ENCODE measurements at regions not wholly inside any gene's neighbourhood (a gene's known extent, or its start where the extent isn't known, plus 50 kb on each side); places are given as distances from the start of the nearest gene placed in this dataset.

GRCh38 chr4:164617911-164618310 is 136.0 kb upstream of the SMIM31 start:
- no peak for DNase-seq (ENCODE audit: low spot score)
- in situ Hi-C loops (cut with MboI; ENCODE audit: low pct_unique_long_range_greater_than_20kb, low sequenced_read_pairs, unreplicated experiment), result no loop called here
- TF ChIP-seq CTCF (IDR thresholded peaks at IDR 0.05; ENCODE audit: extremely low read depth, insufficient read depth, missing control alignments), result no peak

- no peak for TF ChIP-seq CTCF (IDR thresholded peaks at IDR 0.05; ENCODE audit: extremely low read depth, insufficient read depth, missing control alignments)
- no peak for DNase-seq (ENCODE audit: low spot score)
- in situ Hi-C loops (cut with MboI; ENCODE audit: low pct_unique_long_range_greater_than_20kb, low sequenced_read_pairs, unreplicated experiment), result no loop called here
Measured at GRCh38 chr4:164621886-164622521, 131.9 kb upstream of the SMIM31 start.

- no peak for DNase-seq (ENCODE audit: low spot score)
- TF ChIP-seq CTCF (IDR thresholded peaks at IDR 0.05; ENCODE audit: extremely low read depth, insufficient read depth, missing control alignments), result no peak
- in situ Hi-C loops (cut with MboI; ENCODE audit: low pct_unique_long_range_greater_than_20kb, low sequenced_read_pairs, unreplicated experiment), result no loop called here
Measured at GRCh38 chr4:164623099-164623498, 130.8 kb upstream of the SMIM31 start.

- in situ Hi-C loops (cut with MboI; ENCODE audit: low pct_unique_long_range_greater_than_20kb, low sequenced_read_pairs, unreplicated experiment), result no loop called here
- no peak for DNase-seq (ENCODE audit: low spot score)
- TF ChIP-seq CTCF (IDR thresholded peaks at IDR 0.05; ENCODE audit: extremely low read depth, insufficient read depth, missing control alignments), result no peak
Measured at GRCh38 chr4:164639001-164639400, 114.9 kb upstream of the SMIM31 start.

- in situ Hi-C loops (cut with MboI; ENCODE audit: low pct_unique_long_range_greater_than_20kb, low sequenced_read_pairs, unreplicated experiment), result no loop called here
- no peak for DNase-seq (ENCODE audit: low spot score)
- no peak for TF ChIP-seq CTCF (IDR thresholded peaks at IDR 0.05; ENCODE audit: extremely low read depth, insufficient read depth, missing control alignments)
Measured at GRCh38 chr4:164648151-164648848, 105.6 kb upstream of the SMIM31 start.

- TF ChIP-seq CTCF (IDR thresholded peaks at IDR 0.05; ENCODE audit: extremely low read depth, insufficient read depth, missing control alignments), result no peak
- DNase-seq (ENCODE audit: low spot score), result no peak
- in situ Hi-C loops (cut with MboI; ENCODE audit: low pct_unique_long_range_greater_than_20kb, low sequenced_read_pairs, unreplicated experiment), result no loop called here
Measured at GRCh38 chr4:164648849-164649212, 105.1 kb upstream of the SMIM31 start.

All from GM13977 (cell line).